Stimulated activated CD4-positive, alpha-beta T cell treated with anti-CD3 and anti-CD28 coated beads, TNF-alpha, amount 100 ng/mL, for 1 hour (primary cell): ENCODE measurements at regions not wholly inside any gene's neighbourhood (a gene's known extent, or its start where the extent isn't known, plus 50 kb on each side); places are given as distances from the start of the nearest gene placed in this dataset.
"Not testable (repeated sequence)": the region's sequence is repeated elsewhere in the genome, so short reads cannot be mapped to it uniquely, and the experiment has no call there.

Source experiments
- DNase-seq, 3 donors: peaks; one replicate each; pipeline ENCODE4 v3.0.0-alpha.2; 2020; ENCODE audit warnings: low read depth in 3 of 3, low spot score in 1 of 3

GRCh38 chr2:81528852-81529480 is 1224.4 kb upstream of the LRRTM1 start:
- DNase-seq: no peak

- DNase-seq: no peak
These were observed 1218.8 kb upstream of the LRRTM1 start for GRCh38 chr2:81523344-81523743.

- DNase-seq: no peak
These were observed 1208.8 kb upstream of the LRRTM1 start for GRCh38 chr2:81513328-81513727.

- DNase-seq: no peak
These were observed 1201.0 kb upstream of the LRRTM1 start for GRCh38 chr2:81505586-81505985.

GRCh38 chr2:81495556-81495955 is 1191.0 kb upstream of the LRRTM1 start:
- DNase-seq: no peak

GRCh38 chr2:81483254-81483653 is 1178.7 kb upstream of the LRRTM1 start:
- DNase-seq: no peak

- no peak for DNase-seq
These were observed 1177.4 kb upstream of the LRRTM1 start for GRCh38 chr2:81481994-81482368.

GRCh38 chr2:81481242-81481993 is 1176.9 kb upstream of the LRRTM1 start:
- no peak for DNase-seq

- DNase-seq: no peak
These were observed 1162.5 kb upstream of the LRRTM1 start for GRCh38 chr2:81467096-81467495.

GRCh38 chr2:81462420-81462819 is 1157.9 kb upstream of the LRRTM1 start:
- no peak for DNase-seq

GRCh38 chr2:81445176-81445575 is 1140.6 kb upstream of the LRRTM1 start:
- no peak for DNase-seq

GRCh38 chr2:81437456-81438000 is 1133.0 kb upstream of the LRRTM1 start:
- no peak for DNase-seq

- no peak for DNase-seq
These were observed 1131.7 kb upstream of the LRRTM1 start for GRCh38 chr2:81436256-81436655.

- DNase-seq: no peak
These were observed 1108.1 kb upstream of the LRRTM1 start for GRCh38 chr2:81412681-81413080.

GRCh38 chr2:81403508-81403907 is 1099.0 kb upstream of the LRRTM1 start:
- no peak for DNase-seq

- DNase-seq: no peak
These were observed 1092.0 kb upstream of the LRRTM1 start for GRCh38 chr2:81396417-81397019.

GRCh38 chr2:81395746-81396145 is 1091.2 kb upstream of the LRRTM1 start:
- no peak for DNase-seq

GRCh38 chr2:81389203-81389602 is 1084.7 kb upstream of the LRRTM1 start:
- DNase-seq: no peak

- DNase-seq: no peak
These were observed 1059.2 kb upstream of the LRRTM1 start for GRCh38 chr2:81363800-81364199.

GRCh38 chr2:81362468-81362867 is 1057.9 kb upstream of the LRRTM1 start:
- not testable (repeated sequence) for DNase-seq

- DNase-seq: no peak
These were observed 1050.9 kb upstream of the LRRTM1 start for GRCh38 chr2:81355436-81355835.

- DNase-seq: no peak
These were observed 1029.5 kb upstream of the LRRTM1 start for GRCh38 chr2:81334046-81334445.
